ENCODE measurements at regions not wholly inside any gene's neighbourhood (a gene's known extent, or its start where the extent isn't known, plus 50 kb on each side); places are given as distances from the start of the nearest gene placed in this dataset.

GRCh38 chr18:73045037-73045436 lies 177.2 kb upstream of the NETO1 start:
- TF ChIP-seq CTCF (IDR thresholded peaks at IDR 0.05; ENCODE audit: borderline replicate concordance, control extremely low read depth, extremely low read depth, insufficient read depth, missing control alignments): no peak
- in situ Hi-C loops (cut with MboI; ENCODE audit: low sequenced_read_pairs, unreplicated experiment): no loop called here
- no peak for DNase-seq (ENCODE audit: low spot score)

- TF ChIP-seq CTCF (IDR thresholded peaks at IDR 0.05; ENCODE audit: borderline replicate concordance, control extremely low read depth, extremely low read depth, insufficient read depth, missing control alignments): no peak
- in situ Hi-C loops (cut with MboI; ENCODE audit: low sequenced_read_pairs, unreplicated experiment): no loop called here
Observed at GRCh38 chr18:73043611-73044010, 175.8 kb upstream of the NETO1 start.

GRCh38 chr18:73043211-73043610 lies 175.4 kb upstream of the NETO1 start:
- no peak for DNase-seq (ENCODE audit: low spot score)
- in situ Hi-C loops (cut with MboI; ENCODE audit: low sequenced_read_pairs, unreplicated experiment): no loop called here
- TF ChIP-seq CTCF (IDR thresholded peaks at IDR 0.05; ENCODE audit: borderline replicate concordance, control extremely low read depth, extremely low read depth, insufficient read depth, missing control alignments): no peak

More at GRCh38 chr18:73043611-73044010, 175.8 kb upstream of the NETO1 start:
- no peak for DNase-seq (ENCODE audit: low spot score)

GRCh38 chr18:73040247-73040646 lies 172.5 kb upstream of the NETO1 start:
- no peak for DNase-seq (ENCODE audit: low spot score)
- in situ Hi-C loops (cut with MboI; ENCODE audit: low sequenced_read_pairs, unreplicated experiment): no loop called here

GRCh38 chr18:73038336-73038735 lies 170.5 kb upstream of the NETO1 start:
- DNase-seq (ENCODE audit: low spot score): no peak
- TF ChIP-seq CTCF (IDR thresholded peaks at IDR 0.05; ENCODE audit: borderline replicate concordance, control extremely low read depth, extremely low read depth, insufficient read depth, missing control alignments): no peak
- in situ Hi-C loops (cut with MboI; ENCODE audit: low sequenced_read_pairs, unreplicated experiment): no loop called here

More at GRCh38 chr18:73040247-73040646, 172.5 kb upstream of the NETO1 start:
- no peak for TF ChIP-seq CTCF (IDR thresholded peaks at IDR 0.05; ENCODE audit: borderline replicate concordance, control extremely low read depth, extremely low read depth, insufficient read depth, missing control alignments)

GRCh38 chr18:73023975-73024374 lies 156.2 kb upstream of the NETO1 start:
- no peak for DNase-seq (ENCODE audit: low spot score)
- TF ChIP-seq CTCF (IDR thresholded peaks at IDR 0.05; ENCODE audit: borderline replicate concordance, control extremely low read depth, extremely low read depth, insufficient read depth, missing control alignments): no peak
- in situ Hi-C loops (cut with MboI; ENCODE audit: low sequenced_read_pairs, unreplicated experiment): no loop called here

GRCh38 chr18:73009691-73010090 lies 141.9 kb upstream of the NETO1 start:
- TF ChIP-seq CTCF (IDR thresholded peaks at IDR 0.05; ENCODE audit: borderline replicate concordance, control extremely low read depth, extremely low read depth, insufficient read depth, missing control alignments): no peak
- in situ Hi-C loops (cut with MboI; ENCODE audit: low sequenced_read_pairs, unreplicated experiment): no loop called here
- no peak for DNase-seq (ENCODE audit: low spot score)

Data from GM13976 (cell line).